Activated CD8-positive, alpha-beta memory T cell treated with anti-CD3 and anti-CD28 coated beads, Interleukin-2, amount 50 U/mL, for 24 hours (primary cell): ENCODE measurements at regions not wholly inside any gene's neighbourhood (a gene's known extent, or its start where the extent isn't known, plus 50 kb on each side); places are given as distances from the start of the nearest gene placed in this dataset.

Source experiments
- DNase-seq: peaks from one replicate; pipeline ENCODE4 v3.0.0-alpha.2; 2020; ENCODE audit errors: extremely low read depth

DNA sequence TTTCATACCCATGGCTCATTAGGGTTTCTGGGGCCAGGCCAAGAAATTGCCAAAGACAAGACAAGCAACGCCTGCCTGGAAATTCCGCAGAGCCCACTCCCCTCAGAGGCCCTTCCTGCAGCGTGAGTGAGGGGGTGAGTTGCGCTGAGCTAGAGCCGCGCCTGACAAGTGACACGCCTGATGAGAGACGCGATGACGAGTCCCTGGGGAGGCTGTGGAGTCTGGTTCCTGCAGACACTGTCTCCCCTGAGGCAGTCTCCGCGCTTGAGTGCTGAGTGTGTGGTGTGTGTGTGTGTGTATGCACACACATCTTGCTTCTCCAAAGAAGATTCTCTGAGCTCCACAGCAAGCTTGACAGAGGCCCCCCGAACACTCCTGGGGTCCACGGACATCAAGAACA is 269.8 kb downstream of the BCOR start:
- no peak for DNase-seq

DNA sequence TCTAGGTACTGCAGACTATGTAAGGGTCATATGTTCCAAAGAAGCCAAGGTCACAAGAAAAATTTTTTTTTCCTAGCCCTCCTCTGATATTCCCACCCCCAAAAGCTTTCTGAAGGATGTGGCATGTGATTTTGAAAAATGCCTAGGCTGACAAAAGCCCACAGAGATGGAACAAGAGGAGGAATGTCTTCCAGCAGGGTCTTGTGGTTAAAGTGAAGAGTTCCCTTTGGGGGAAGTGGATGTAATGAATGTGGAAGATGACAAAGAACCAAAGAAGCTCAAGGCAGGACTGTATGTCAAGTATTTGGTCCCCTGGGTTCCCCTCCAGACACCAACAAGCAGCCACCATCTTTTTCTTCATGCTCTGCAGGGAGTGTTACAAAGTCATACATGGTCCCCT is 268.8 kb downstream of the BCOR start:
- DNase-seq = no peak

DNA sequence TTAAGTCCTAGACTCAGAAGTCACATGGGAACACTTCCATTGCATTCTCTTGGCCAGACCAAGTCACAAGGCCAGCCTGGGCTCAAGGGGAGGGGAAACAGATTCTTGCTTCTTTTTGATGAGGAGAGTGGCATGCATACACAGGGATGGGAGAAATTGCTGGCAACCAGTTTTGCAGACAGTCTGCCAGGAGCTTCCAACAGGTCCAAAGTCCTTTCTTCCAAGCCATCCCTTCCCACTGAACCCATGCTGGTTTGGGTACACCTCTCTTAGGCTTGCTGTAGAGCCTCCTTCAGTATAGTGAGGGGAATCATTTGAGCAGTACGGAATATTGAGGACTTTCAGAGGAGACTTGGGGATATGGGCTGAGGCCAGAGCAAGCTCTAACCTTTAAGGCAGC is 267.8 kb downstream of the BCOR start:
- no peak for DNase-seq

DNA sequence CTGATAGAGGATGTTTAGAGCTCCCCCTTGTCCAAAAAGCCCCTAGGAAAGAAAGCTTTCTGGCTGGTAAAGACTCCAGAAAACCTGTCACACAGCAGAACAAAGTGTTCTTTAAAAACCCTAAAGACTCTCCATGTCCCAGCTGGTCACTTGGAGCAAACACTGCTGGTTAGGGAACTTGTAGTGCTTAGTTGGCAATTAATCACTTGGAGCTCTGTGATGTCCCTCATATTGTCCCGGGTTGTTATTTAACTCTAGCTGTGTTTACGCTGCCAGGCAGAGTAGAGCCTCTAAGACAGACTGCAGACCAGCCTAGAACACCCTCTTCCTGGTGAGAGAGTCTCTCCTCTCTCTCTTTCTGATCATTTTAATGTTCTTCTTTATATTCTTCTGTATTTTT is 267.3 kb downstream of the BCOR start:
- DNase-seq = no peak

DNA sequence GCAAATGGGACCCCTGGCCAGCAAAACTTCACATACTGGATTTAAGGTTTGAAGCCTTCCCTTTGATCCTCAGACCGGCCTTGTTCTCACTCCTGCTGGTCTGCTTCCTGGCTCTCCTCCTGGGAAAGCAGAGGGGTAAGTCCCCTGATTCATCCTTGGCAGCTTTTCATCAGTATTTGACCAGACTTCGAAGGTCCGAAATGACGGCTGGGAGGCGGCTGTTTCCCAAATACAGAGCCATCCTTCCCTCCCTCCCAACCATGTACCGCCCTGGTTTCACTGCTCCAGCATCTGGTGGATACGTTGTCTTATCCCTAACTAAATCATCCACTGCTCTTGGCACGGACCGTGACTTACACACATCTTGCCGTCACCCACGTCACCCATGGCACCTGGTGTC is 265.5 kb downstream of the BCOR start:
- DNase-seq = no peak

DNA sequence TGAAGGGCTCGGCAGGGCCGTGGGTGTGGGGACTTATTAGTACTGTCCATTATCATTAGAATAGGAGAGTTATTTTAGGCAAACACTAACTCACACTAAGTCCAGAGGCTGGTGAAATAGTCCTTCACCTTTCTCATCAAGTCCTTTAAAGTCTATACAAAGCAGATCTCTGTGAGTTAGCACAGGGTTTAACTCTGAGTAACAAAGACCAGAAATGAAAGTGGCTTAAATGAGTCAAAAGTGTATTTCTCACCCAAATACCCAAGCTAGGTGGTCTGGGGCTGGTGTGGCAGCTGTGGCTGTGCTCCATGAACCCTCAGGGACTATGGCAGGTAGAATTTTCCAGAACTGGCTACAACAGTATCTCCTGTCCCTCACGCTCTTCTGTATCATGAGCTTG is 263.2 kb downstream of the BCOR start:
- no peak for DNase-seq

DNA sequence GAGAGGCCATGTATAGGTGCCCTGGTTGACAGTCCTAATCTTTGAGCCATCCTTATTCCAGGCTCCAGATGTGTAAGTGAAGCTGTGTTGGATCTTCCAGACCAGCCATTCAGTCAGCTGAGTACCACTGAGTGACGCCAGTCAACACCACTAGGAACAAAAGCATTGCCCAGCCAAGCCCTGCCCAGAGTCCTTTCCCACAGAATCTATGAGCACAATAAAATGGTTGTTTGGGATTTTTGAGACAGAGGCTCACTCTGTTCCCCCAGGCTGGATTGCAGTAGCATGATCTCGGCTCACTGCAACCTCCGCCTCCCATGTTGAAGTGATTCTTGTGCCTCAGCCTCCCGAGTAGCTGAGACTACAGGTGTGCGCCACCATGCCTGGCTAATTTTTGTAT is 262.5 kb downstream of the BCOR start:
- DNase-seq = no peak

DNA sequence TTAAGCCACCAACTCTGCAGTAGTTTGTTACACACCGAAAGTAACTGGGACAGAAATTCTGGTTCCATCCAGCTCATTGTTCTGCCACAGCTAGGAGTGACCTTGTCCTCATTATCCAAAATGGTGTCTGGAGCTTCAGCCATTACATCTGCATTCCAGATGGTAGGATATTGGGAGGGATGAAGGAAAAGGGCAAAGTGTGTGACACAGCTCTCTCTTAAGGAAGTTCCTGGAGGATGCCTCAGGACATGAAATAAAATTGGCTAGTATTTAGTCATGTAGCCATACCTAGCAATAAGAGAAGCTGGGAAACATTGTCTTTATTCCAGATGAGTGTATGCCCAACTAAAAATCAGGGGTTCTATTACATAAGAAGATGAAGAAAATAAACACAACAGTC is 262.0 kb downstream of the BCOR start:
- no peak for DNase-seq

DNA sequence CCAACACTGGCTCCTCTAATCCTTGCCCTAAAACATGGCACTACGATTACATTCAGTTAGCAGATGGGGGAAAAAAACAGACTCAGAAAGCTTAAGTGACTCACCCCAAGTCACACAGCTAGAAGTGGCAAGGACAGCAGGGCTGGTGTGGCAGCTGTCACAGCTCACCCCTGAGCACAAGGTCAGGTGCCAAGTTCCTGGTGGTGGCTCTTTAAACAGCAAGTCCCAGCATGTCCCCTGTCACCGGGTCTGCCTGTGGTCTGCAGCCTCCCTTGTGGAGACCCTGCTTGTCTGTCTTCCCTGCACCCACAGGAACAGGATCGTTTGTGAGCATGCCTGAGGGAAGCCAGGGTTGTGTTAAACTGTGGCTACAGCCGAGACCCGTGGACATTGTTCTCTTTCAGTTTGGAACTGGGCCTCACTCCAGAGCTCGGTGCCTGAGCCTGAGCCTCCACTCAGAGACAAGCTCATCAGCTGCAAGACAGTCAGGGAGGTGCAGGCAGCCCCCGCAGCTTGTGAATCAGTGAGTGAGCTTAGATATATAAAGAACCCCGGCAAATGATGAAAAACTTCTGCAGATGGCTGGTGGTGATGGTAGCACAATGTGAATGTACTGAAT is 260.8 kb downstream of the BCOR start:
- DNase-seq = no peak

DNA sequence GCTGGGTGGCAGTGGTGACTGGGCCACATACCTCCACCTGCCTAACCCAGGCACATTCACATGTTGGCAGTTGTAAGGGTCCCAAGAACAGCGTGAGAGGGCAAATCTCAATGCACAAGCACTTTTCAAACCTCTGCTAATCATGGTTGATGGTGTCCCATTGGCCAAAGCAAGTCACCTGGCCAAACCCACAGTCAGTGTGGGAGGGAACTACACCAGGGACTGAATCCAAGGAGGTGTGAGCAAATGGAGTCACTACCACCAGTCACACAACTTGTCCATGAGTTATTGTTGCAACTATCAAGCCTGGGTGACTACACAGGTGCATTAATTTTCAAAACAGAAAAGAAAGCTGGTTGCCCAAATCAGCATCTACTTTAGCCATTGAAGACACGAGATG is 260.1 kb downstream of the BCOR start:
- no peak for DNase-seq

DNA sequence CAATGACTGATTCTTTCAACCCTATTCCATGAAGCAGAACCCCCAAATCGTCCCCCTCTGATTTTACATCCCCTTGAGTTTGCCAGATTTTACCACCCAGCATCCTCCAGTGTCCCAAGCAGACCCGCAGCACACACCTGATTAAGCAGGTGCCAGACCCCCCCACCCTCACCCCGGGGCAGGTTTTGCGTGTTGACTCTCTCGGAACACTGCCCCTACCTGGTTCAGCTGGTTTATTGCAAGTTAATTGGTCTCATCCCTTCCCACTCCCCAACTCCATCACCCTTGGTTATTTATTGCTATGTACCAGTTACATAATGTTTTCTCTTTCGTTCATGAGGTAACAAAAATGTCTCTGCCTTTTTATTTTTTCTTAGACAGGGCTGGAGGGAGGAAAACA is 258.4 kb downstream of the BCOR start:
- DNase-seq = no peak

DNA sequence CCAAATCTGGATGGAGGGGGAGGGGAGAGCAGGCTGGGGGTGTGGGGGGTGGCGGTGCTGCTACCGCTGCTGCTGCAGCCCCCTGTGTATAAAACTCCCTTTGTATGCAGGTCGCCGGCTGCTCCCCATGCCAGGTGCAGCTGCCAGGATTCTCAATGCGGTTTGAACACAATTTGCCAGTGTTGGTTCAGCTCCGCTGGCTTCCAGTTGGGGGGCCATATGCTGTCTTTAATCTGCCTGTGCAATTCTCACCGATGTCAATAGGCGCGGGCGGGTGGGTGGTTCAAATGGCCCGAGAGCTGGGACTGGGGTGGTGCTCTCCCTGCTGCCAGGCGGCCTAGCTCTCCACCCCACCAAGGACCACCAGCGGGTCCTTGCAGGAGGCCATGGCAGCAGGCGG is 257.6 kb downstream of the BCOR start:
- DNase-seq = no peak

DNA sequence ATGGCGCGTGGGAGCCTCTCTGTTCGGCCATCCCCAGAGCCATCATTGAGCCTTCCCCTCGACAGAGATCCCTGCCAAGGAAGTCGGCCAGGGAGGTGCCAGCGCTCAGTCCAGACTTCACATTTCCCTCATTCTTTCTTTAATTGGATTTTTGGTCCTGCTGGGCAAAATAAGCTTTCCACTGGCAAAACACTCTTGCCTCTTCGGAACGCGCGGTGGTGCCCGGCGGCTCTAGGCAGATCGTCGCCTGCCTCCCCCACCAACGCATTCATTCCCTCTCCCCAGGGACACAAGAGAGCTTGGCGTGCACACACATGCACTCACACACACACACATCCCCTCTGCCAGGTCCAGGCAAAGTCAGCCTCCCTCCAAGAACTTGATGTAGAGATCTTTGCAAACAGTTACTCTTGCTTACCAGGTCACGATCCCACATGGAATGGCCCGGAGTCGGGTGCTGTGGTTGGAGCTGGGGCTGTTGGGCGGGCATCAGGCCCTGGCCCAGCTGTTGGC is 257.1 kb downstream of the BCOR start:
- no peak for DNase-seq

DNA sequence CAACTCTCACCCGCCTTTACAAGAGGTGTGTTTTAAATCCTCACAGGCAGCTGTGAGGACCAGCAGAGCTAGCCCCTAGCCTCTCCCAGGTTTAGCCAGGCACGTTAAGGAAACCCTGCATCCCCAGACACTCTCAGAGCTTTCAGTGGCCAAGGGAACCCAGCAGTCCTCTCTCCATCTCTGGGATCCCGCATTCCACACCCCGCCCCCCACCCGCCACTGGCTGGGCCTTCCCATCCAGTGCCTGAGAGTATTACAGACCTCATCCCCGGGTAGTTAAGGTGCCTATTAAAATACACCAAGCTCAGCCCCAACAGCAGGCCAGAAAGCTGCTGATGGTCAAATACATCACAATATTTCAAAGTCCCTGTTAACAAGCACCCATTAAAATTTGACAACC is 256.2 kb downstream of the BCOR start:
- DNase-seq = no peak

DNA sequence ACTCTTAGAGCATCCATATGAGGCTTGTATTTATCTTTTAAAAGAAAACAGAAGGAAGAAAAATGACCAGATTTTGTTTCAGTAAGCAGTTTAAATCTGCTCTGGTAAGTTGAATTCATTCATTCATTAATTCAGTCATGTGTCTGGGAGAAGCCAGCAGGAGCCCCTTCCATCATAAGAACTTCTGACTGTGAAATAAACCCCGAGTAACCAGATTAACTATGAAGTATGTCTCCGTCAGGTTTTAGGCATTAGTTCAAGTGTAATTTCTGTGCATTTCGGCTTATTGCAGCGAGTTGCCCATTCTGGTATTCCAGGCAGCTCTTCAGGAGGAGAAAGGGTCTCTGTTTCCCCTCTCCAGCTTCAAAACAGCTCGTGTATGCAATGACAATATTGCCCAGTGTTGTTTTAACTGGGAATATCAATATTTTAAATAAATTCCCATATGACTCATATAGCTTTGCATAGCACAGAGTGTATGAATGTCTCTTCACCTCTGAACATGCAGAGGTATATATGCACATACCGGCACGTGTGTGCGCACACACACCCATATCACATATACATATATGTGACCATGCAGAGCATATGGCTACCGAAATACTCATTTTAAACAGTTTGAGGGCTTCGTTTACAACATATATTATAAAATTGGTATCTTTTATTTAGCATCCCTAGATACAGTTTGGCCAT is 255.3 kb downstream of the BCOR start:
- DNase-seq = no peak

DNA sequence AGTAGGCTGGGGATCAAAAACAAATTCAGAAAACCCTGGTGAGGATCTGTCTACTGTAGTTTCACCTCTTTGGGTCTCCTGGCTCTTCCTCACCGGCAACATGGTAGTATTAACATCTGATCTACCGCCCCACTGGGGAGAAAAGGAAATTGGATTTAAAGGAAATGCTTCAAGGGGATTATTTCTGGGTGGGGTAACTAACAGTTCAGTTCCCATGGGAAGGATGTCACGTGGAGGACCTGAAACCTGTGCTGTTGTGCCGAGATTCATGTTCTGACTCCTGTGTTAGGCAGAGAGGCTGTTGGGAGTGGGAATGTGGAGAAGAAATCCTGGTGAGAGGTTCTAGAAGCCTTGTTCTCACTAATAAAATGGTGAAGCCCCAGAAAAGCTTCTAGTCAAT is 254.4 kb downstream of the BCOR start:
- no peak for DNase-seq

DNA sequence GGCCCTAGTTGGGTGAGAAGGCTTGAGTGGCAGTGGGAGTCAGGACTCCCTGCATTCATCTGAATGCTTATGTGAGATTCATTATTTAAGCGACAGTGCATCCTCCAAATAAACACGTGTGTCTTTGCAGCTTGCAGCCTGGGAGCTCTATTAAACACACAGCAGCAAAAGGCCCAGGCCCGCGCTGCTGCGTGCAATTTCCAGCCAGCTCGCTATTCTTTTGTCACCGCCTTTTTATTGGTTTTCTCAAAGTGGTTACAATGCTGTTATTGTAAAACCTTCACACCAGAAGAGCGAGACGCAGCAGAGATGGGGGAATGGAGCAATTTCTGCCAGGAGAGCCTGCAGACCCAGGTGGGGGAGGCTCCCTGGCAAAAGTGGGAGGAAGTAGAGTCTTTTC is 252.5 kb downstream of the BCOR start:
- DNase-seq = no peak

DNA sequence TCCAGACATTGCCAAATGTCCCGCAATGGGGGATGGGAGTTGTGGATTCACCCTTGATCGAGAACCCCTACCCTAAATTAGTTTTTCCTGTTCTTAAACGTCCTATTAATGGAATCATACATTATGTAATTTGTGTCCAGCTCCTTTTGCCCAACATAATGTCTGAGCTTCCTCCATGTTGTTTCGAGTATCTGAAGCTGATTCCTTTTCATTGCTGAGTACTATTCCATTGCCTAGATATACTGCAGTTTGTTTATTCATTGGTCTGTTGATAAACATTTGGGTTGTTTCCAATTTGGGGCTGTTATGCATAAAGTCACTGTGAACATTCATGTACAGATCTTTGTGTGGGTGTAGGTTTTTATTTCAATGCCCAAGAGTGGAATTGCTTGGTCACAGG is 251.3 kb downstream of the BCOR start:
- DNase-seq = no peak

DNA sequence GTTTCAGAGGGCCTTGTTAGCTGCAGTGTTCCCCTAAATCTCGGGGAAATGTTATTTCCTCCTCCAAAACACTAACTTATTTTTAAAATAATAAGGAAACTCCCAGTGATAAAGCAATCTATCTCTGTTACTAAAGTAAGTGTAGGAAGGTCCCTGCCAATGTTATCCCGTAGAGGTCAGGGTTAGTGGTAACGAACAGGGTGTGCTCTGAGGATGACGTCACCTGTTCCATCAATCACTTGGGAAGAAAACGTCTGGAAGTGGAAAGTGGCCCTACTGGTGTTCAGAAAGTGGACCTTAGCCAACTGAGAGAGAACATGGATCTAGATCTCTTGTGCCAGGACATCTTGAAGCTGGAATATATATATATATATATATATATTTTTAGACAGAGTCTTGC is 249.5 kb downstream of the BCOR start:
- no peak for DNase-seq

DNA sequence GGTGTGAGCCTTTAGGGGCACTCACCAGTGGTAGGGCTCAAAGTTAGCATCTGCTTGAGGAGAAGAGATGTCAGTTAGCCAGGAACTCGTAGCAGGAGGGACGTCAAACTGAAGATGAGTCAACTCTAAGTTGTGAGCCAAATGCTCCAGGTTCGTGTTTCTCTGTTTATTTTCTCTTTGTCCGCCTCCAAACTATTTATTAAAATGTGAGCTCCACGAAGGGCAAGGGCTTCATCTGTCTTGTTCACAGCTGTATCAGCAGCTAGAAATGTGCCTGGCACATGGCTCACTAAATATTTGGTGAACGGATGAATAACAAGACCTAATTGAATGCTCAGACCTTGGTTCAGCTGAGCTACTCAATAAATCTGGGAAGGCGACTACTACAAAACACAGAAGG is 248.9 kb downstream of the BCOR start:
- DNase-seq = no peak

DNA sequence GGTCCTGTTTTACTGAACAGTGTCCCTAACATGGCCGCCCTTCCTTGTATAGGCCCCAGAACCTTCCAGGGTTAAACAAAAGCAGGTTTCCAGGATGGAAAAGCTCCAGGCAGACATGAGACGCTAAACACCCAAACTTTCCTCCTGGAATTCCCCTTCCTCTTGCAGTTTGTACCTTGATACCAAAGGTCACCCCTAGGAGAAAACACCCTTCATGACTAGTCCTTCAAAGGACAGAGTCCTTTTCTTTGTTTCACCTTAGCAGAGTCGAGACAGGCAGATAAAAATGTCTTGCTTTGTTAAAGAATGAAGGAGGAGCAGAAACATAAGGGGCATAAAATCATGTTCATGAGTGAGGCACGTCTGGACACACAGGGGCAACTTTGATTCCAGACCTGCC is 247.5 kb downstream of the BCOR start:
- DNase-seq = no peak

DNA sequence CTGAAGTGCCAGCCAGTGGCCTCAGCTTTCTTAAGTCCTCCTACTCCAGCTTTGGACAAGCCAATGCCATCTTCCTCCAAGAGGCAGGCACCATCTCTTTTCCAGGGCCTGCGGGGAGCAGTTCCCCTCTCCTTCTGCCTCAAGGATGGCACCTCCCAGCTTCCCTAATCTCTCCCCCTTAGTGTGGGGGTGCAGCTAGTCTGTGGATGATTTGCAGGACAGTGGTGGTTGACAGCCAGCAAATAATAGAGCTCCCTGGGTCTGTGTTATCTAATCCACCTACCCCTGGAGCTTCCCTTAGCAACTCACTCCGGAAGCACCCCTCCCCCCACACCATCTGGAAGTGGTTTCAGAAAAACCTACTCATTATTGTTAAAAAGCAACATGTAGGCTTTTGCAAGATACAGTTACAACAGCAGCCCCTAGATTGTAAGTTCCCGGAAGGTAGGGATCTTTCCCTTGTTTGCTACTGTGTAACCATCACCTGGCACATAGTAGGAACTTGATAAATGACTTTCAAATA is 247.1 kb downstream of the BCOR start:
- DNase-seq = no peak

DNA sequence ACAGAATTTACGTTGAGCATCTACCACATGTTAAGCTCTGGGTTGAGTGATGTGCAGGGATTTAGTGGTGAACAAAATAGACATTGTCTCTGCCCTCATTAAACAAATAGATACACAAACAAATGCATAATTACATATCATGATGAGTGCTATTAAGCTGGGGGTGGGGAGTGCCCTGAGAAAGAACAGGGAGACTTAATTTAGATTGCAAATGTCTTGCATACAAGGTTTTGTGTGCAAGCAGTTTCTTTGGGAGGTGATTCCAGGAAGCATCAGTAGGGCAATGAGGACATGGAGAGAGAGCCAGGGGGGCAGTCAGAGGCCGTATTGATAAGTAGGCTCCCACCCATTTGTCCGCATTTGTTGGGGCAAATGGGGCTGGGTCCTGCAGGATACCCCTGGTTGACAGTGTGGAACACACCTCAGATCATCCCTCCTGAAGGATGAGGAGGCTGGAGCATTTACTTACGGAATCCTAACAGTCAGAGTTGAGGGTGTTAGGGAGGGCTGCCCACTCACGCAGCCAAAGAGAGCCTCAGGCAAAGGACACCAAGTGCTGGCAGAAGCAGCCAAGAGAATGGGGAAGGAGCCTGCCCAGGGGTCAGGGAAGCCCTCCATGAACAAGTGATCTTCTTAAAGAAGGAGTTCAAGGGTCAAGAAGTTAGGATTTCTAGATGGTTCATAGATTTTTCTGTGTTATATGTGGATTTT is 245.9 kb downstream of the BCOR start:
- no peak for DNase-seq
